ENCODE measurements at regions not wholly inside any gene's neighbourhood (a gene's known extent, or its start where the extent isn't known, plus 50 kb on each side); places are given as distances from the start of the nearest gene placed in this dataset.

DNA sequence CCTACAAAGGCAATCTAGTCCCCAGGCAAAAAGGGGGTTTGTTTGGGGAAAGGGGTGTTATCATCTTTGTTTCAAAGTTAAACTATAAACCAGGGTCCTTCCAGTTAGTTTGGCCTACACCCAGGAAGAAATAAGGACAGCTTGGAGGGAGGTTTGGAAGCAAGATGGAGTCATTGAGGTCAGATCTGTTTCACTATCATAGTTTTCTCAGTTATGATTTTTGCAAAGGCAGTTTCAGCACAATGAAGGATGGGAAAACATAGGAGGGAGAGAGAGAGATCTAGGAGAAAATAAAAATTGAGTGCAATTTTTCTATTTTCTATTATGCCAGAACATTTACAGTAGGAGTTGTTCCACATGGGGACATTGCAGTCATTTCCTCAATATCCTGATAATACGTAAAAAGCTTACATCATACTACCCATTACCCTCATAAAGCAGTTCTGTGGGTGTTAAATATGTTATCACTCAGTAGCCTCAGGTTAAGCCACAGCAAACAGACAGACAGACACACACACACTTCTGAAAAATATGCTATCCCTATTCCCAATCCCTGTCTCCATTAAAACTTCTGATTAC is 401.3 kb upstream of the FAT3 start:
- dilution Hi-C loops (cut with MboI; ENCODE audit: extremely low pct_ligation_motif_present, low sequenced_read_pairs): no loop called here
- POLR2A ChIA-PET: no interaction called here

DNA sequence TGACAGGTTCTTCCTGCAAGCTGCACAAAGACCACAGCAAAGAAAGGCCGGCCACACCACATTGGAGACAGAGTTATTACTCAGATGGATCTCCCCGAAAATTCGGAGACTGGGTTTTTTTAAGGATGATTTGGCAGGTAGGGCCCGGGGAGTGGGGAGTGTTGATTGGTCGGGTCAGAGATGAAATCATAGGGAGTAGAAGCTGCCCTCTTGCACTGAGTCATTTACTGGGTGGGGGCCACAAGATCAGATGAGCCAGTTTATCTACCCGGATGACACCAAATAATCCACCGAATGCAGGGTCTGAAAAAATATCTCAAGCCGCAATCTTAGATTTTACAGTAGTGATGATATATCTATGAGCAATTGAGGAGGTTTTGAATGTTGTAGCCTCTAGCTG is 401.8 kb upstream of the FAT3 start:
- no TSS peak for BruUV-seq (replicated peaks)
- H2AFZ ChIP-seq (ENCODE audit: low read depth, low read length): no peak overlapping the region
- no peaks in the 10 kb centered on the region for H3K36me3 ChIP-seq (ENCODE audit: control insufficient read depth in 2 of 2, extremely low read depth in 1 of 2, insufficient read depth in 2 of 2, low read length in 2 of 2)
- CTCF ChIA-PET: no interaction called here
- no peak for DNase-seq (ENCODE audit: low read depth, low spot score)
- H3K9me1 ChIP-seq (replicated peaks; ENCODE audit: control insufficient read depth, extremely low read depth, insufficient read depth, low read length): no peaks in the 10 kb centered on the region
- H3K9ac ChIP-seq (replicated peaks; ENCODE audit: extremely low read depth, insufficient read depth, low read length): no peak overlapping the region
- intact Hi-C loops (cut with micrococcal nuclease): no loop called here
- no peaks in the 10 kb centered on the region for H3K79me2 ChIP-seq (ENCODE audit: control insufficient read depth, insufficient read depth, low read length)
- FAIRE-seq: no peak
- no peak overlapping the region for H3K4me3 ChIP-seq (replicated peaks in 1 of 3; ENCODE audit: insufficient read depth in 1 of 3, low read depth in 1 of 3, low read length in 3 of 3)
- H3K27me3 ChIP-seq (ENCODE audit: control insufficient read depth in 2 of 2, insufficient read depth in 2 of 2, low read length in 2 of 2): no peaks in the 10 kb centered on the region
- H4K20me1 ChIP-seq (replicated peaks; ENCODE audit: control insufficient read depth, extremely low read depth, insufficient read depth, low read length): no peaks in the 10 kb centered on the region
- POLR2A ChIA-PET: no interaction called here
- H3K9me3 ChIP-seq (replicated peaks; ENCODE audit: control insufficient read depth, insufficient read depth, low read length): no peaks in the 10 kb centered on the region
- H3K4me2 ChIP-seq (ENCODE audit: insufficient read depth, low read length): no peak overlapping the region
- dilution Hi-C loops (cut with MboI; ENCODE audit: extremely low pct_ligation_motif_present, low sequenced_read_pairs): no loop called here
- TF ChIP-seq FOS (IDR thresholded peaks at IDR 0.05; ENCODE audit: borderline replicate concordance, insufficient read depth, low read length) (no peak), EZH2 (IDR thresholded peaks at IDR 0.05; ENCODE audit: borderline replicate concordance, low read depth, low read length, severe bottlenecking) (no peak), POLR2A (IDR thresholded peaks at IDR 0.05; ENCODE audit: low read depth, low read length) (no peak), MYC (IDR thresholded peaks at IDR 0.05; ENCODE audit: low read depth, low read length) (no peak), JUN (IDR thresholded peaks at IDR 0.05; ENCODE audit: borderline replicate concordance, insufficient read depth, insufficient read length, low read depth) (no peak), POLR2AphosphoS5 (IDR thresholded peaks at IDR 0.05; ENCODE audit: insufficient read depth, low read depth, low read length) (no peak), GATA2 (IDR thresholded peaks at IDR 0.05; ENCODE audit: insufficient read depth, insufficient read length, low read depth, low read length) (no peak)
- TF ChIP-seq, protein P1, sequence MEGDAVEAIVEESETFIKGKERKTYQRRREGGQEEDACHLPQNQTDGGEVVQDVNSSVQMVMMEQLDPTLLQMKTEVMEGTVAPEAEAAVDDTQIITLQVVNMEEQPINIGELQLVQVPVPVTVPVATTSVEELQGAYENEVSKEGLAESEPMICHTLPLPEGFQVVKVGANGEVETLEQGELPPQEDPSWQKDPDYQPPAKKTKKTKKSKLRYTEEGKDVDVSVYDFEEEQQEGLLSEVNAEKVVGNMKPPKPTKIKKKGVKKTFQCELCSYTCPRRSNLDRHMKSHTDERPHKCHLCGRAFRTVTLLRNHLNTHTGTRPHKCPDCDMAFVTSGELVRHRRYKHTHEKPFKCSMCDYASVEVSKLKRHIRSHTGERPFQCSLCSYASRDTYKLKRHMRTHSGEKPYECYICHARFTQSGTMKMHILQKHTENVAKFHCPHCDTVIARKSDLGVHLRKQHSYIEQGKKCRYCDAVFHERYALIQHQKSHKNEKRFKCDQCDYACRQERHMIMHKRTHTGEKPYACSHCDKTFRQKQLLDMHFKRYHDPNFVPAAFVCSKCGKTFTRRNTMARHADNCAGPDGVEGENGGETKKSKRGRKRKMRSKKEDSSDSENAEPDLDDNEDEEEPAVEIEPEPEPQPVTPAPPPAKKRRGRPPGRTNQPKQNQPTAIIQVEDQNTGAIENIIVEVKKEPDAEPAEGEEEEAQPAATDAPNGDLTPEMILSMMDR (IDR thresholded peaks at IDR 0.05; ENCODE audit: extremely low read depth in 1 of 2, insufficient read depth in 1 of 2, low read depth in 1 of 2, low read length in 2 of 2): no peak
- TF ChIP-seq, protein P2, sequence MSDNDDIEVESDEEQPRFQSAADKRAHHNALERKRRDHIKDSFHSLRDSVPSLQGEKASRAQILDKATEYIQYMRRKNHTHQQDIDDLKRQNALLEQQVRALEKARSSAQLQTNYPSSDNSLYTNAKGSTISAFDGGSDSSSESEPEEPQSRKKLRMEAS (IDR thresholded peaks at IDR 0.05; ENCODE audit: insufficient read depth, insufficient read length): no peak
- H3K4me1 ChIP-seq (ENCODE audit: control insufficient read depth, extremely low read depth, insufficient read depth, low read length): no peaks in the 10 kb centered on the region
- H3K27ac ChIP-seq (ENCODE audit: insufficient read depth, low read depth, low read length): no peak overlapping the region

More for the DNA sequence above, 401.3 kb upstream of the FAT3 start:
- no peak for DNase-seq (ENCODE audit: low read depth, low spot score)
- Histone ChIP-seq H3K9ac (replicated peaks; ENCODE audit: extremely low read depth, insufficient read depth, low read length) (no peak overlapping the region), H3K27ac (ENCODE audit: insufficient read depth, low read depth, low read length) (no peak overlapping the region), H3K79me2 (ENCODE audit: control insufficient read depth, insufficient read depth, low read length) (no peaks in the 10 kb centered on the region), H3K4me2 (ENCODE audit: insufficient read depth, low read length) (no peak overlapping the region), H2AFZ (ENCODE audit: low read depth, low read length) (no peak overlapping the region), H3K4me3 (replicated peaks in 1 of 3; ENCODE audit: insufficient read depth in 1 of 3, low read depth in 1 of 3, low read length in 3 of 3) (no peak overlapping the region), H3K27me3 (ENCODE audit: control insufficient read depth in 2 of 2, insufficient read depth in 2 of 2, low read length in 2 of 2) (no peaks in the 10 kb centered on the region), H4K20me1 (replicated peaks; ENCODE audit: control insufficient read depth, extremely low read depth, insufficient read depth, low read length) (no peaks in the 10 kb centered on the region), H3K9me3 (replicated peaks; ENCODE audit: control insufficient read depth, insufficient read depth, low read length) (no peaks in the 10 kb centered on the region), H3K36me3 (ENCODE audit: control insufficient read depth in 2 of 2, extremely low read depth in 1 of 2, insufficient read depth in 2 of 2, low read length in 2 of 2) (no peaks in the 10 kb centered on the region), H3K9me1 (replicated peaks; ENCODE audit: control insufficient read depth, extremely low read depth, insufficient read depth, low read length) (no peaks in the 10 kb centered on the region), H3K4me1 (ENCODE audit: control insufficient read depth, extremely low read depth, insufficient read depth, low read length) (no peaks in the 10 kb centered on the region)
- no TSS peak for BruUV-seq (replicated peaks)
- CTCF ChIA-PET: no interaction called here
- FAIRE-seq: no peak
- TF ChIP-seq GATA2 (IDR thresholded peaks at IDR 0.05; ENCODE audit: insufficient read depth, insufficient read length, low read depth, low read length): no peak
- no peak for TF ChIP-seq POLR2A (IDR thresholded peaks at IDR 0.05; ENCODE audit: low read depth, low read length)
- no peak for TF ChIP-seq MYC (IDR thresholded peaks at IDR 0.05; ENCODE audit: low read depth, low read length)
- TF ChIP-seq POLR2AphosphoS5 (IDR thresholded peaks at IDR 0.05; ENCODE audit: insufficient read depth, low read depth, low read length): no peak
- TF ChIP-seq EZH2 (IDR thresholded peaks at IDR 0.05; ENCODE audit: borderline replicate concordance, low read depth, low read length, severe bottlenecking): no peak
- TF ChIP-seq, protein P1 (IDR thresholded peaks at IDR 0.05; ENCODE audit: extremely low read depth in 1 of 2, insufficient read depth in 1 of 2, low read depth in 1 of 2, low read length in 2 of 2): no peak
- no peak for TF ChIP-seq JUN (IDR thresholded peaks at IDR 0.05; ENCODE audit: borderline replicate concordance, insufficient read depth, insufficient read length, low read depth)
- intact Hi-C loops (cut with micrococcal nuclease): no loop called here

Measured in endothelial cell of umbilical vein (primary cell).